Stimulated activated CD4-positive, alpha-beta T cell treated with anti-CD3 and anti-CD28 coated beads, Interleukin-12 subunit alpha, Interleukin-12 subunit beta, amount 100 ng/mL, for 48 hours (primary cell): ENCODE measurements at regions not wholly inside any gene's neighbourhood (a gene's known extent, or its start where the extent isn't known, plus 50 kb on each side); places are given as distances from the start of the nearest gene placed in this dataset.

Experiments used
- DNase-seq, 3 donors: peaks; one replicate each; pipeline ENCODE4 v3.0.0-alpha.2; 2020; ENCODE audit warnings: low read depth in 2 of 3, low spot score in 1 of 3

GRCh38 chr14:101363261-101363555 is 198.1 kb upstream of the DIO3 start:
- DNase-seq: no peak

GRCh38 chr14:101363880-101364391 is 197.4 kb upstream of the DIO3 start:
- no peak for DNase-seq

GRCh38 chr14:101364503-101365328 is 196.6 kb upstream of the DIO3 start:
- no peak for DNase-seq

GRCh38 chr14:101365329-101366158 is 195.8 kb upstream of the DIO3 start:
- no peak for DNase-seq

- no peak for DNase-seq
Observed at GRCh38 chr14:101367421-101368261, 193.7 kb upstream of the DIO3 start.

GRCh38 chr14:101368629-101369028 is 192.7 kb upstream of the DIO3 start:
- no peak for DNase-seq

GRCh38 chr14:101369194-101369915 is 191.9 kb upstream of the DIO3 start:
- no peak for DNase-seq

- DNase-seq: no peak
Observed at GRCh38 chr14:101369916-101370592, 191.2 kb upstream of the DIO3 start.

GRCh38 chr14:101370593-101371569 is 190.4 kb upstream of the DIO3 start:
- no peak for DNase-seq

- DNase-seq: no peak
Observed at GRCh38 chr14:101371799-101372793, 189.2 kb upstream of the DIO3 start.

- DNase-seq: no peak
Observed at GRCh38 chr14:101372894-101373620, 188.2 kb upstream of the DIO3 start.

- no peak for DNase-seq
Observed at GRCh38 chr14:101373690-101374295, 187.5 kb upstream of the DIO3 start.

GRCh38 chr14:101374373-101375338 is 186.6 kb upstream of the DIO3 start:
- DNase-seq: no peak

GRCh38 chr14:101377069-101377468 is 184.2 kb upstream of the DIO3 start:
- DNase-seq: no peak

- DNase-seq: no peak
Observed at GRCh38 chr14:101379842-101380241, 181.5 kb upstream of the DIO3 start.
